ENCODE measurements at regions not wholly inside any gene's neighbourhood (a gene's known extent, or its start where the extent isn't known, plus 50 kb on each side); places are given as distances from the start of the nearest gene placed in this dataset.

- Histone ChIP-seq H3K27ac (ENCODE audit: low read length) (no peak overlapping the region), H3K9me2 (ENCODE audit: insufficient read depth, low read length) (no peaks in the 10 kb centered on the region), H3K79me2 (replicated peaks; ENCODE audit: insufficient read depth, low read length) (no peaks in the 10 kb centered on the region), H3K9ac (ENCODE audit: low read length) (no peak overlapping the region), H3K36me3 (ENCODE audit: insufficient read depth, low read length) (no peaks in the 10 kb centered on the region), H3K4me3 (ENCODE audit: low read length) (no peak overlapping the region), H3F3A (ENCODE audit: insufficient read depth, low read length, poor library complexity, severe bottlenecking) (no peaks in the 10 kb centered on the region), H4K20me1 (ENCODE audit: insufficient read depth) (no peaks in the 10 kb centered on the region), H2AFZ (ENCODE audit: low read depth, low read length) (no peak overlapping the region), H3K9me3 (ENCODE audit: low read length) (no peaks in the 10 kb centered on the region), H3K4me2 (ENCODE audit: low read length) (no peak overlapping the region), H3K27me3 (ENCODE audit: insufficient read depth, low read depth, low read length) (no peaks in the 10 kb centered on the region)
- TF ChIP-seq EP300 (conservative IDR thresholded peaks at IDR 0.05; ENCODE audit: poor library complexity, severe bottlenecking) = no peak
- TF ChIP-seq EZH2 (IDR thresholded peaks at IDR 0.05; ENCODE audit: borderline replicate concordance, insufficient read depth, low read length, poor library complexity, severe bottlenecking) = no peak
- TF ChIP-seq RAD21 (conservative IDR thresholded peaks at IDR 0.05) = no peak
- no peak for TF ChIP-seq MXI1 (conservative IDR thresholded peaks at IDR 0.05; ENCODE audit: poor library complexity, severe bottlenecking)
- no peak for TF ChIP-seq POLR2AphosphoS5 (IDR thresholded peaks at IDR 0.05)
- no peak for TF ChIP-seq SMC3 (conservative IDR thresholded peaks at IDR 0.05; ENCODE audit: poor library complexity)
- no peak for TF ChIP-seq CTCF (IDR thresholded peaks at IDR 0.05; ENCODE audit: poor library complexity, severe bottlenecking)
These were observed 106.9 kb upstream of the NR5A2 start for GRCh38 chr1:199920635-199921034.

- no peak overlapping the region for H3K4me3 ChIP-seq (ENCODE audit: low read length)
These were observed 98.0 kb upstream of the NR5A2 start for GRCh38 chr1:199929556-199929955.

More at GRCh38 chr1:199929556-199929955, 98.0 kb upstream of the NR5A2 start:
- Histone ChIP-seq H3F3A (ENCODE audit: insufficient read depth, low read length, poor library complexity, severe bottlenecking) (no peaks in the 10 kb centered on the region), H3K4me2 (ENCODE audit: low read length) (no peak overlapping the region), H3K9me3 (ENCODE audit: low read length) (no peaks in the 10 kb centered on the region), H3K27me3 (ENCODE audit: insufficient read depth, low read depth, low read length) (no peaks in the 10 kb centered on the region), H3K9me2 (ENCODE audit: insufficient read depth, low read length) (no peaks in the 10 kb centered on the region), H4K20me1 (ENCODE audit: insufficient read depth) (no peaks in the 10 kb centered on the region), H3K9ac (ENCODE audit: low read length) (no peak overlapping the region), H2AFZ (ENCODE audit: low read depth, low read length) (no peak overlapping the region), H3K27ac (ENCODE audit: low read length) (no peak overlapping the region), H3K79me2 (replicated peaks; ENCODE audit: insufficient read depth, low read length) (no peaks in the 10 kb centered on the region), H3K36me3 (ENCODE audit: insufficient read depth, low read length) (no peaks in the 10 kb centered on the region)
- TF ChIP-seq REST (IDR thresholded peaks at IDR 0.05; ENCODE audit: borderline replicate concordance) = no peak
- no peak for TF ChIP-seq MXI1 (conservative IDR thresholded peaks at IDR 0.05; ENCODE audit: poor library complexity, severe bottlenecking)
- no peak for TF ChIP-seq EZH2 (IDR thresholded peaks at IDR 0.05; ENCODE audit: borderline replicate concordance, insufficient read depth, low read length, poor library complexity, severe bottlenecking)
- TF ChIP-seq EP300 (conservative IDR thresholded peaks at IDR 0.05; ENCODE audit: poor library complexity, severe bottlenecking) = no peak
- TF ChIP-seq CTCF (IDR thresholded peaks at IDR 0.05; ENCODE audit: poor library complexity, severe bottlenecking) = no peak
- TF ChIP-seq TAF1 (IDR thresholded peaks at IDR 0.05; ENCODE audit: low read depth) = no peak
- no peak for TF ChIP-seq SMC3 (conservative IDR thresholded peaks at IDR 0.05; ENCODE audit: poor library complexity)
- no peak for TF ChIP-seq RAD21 (conservative IDR thresholded peaks at IDR 0.05)
- no peak for TF ChIP-seq POLR2AphosphoS5 (IDR thresholded peaks at IDR 0.05)

Measured in neural cell (in vitro differentiated cells).